Endothelial cell of umbilical vein (primary cell): ENCODE measurements at regions not wholly inside any gene's neighbourhood (a gene's known extent, or its start where the extent isn't known, plus 50 kb on each side); places are given as distances from the start of the nearest gene placed in this dataset.

Experiments used
- BruUV-seq: library from RNA; stranded (reverse); fragments of 400-500 nt; replicated peaks from 2 replicates; lab custom pipeline; 2021; lab: Mats Ljungman, UMichigan
- CTCF ChIA-PET: fragments of 300-600, 350-600 bp; sonication (Branson Sonifier 250); formaldehyde crosslinking; loops from one replicate; lab custom pipeline; 2021; ENCODE audit warnings: antibody characterized with exemption, inconsistent platforms; lab: Charles Lee
- POLR2A ChIA-PET: fragments of 300-600, 350-600 bp; sonication (Branson Sonifier 250); formaldehyde crosslinking; loops from one replicate; lab custom pipeline; 2021; ENCODE audit warnings: antibody characterized with exemption, inconsistent platforms; lab: Charles Lee
- DNase-seq: peaks from one replicate; pipeline ENCODE4 v3.0.0-alpha.2; 2011; ENCODE audit warnings: low read depth, low spot score
- FAIRE-seq: peaks from 2 replicates; lab custom pipeline; 2011; peaks lifted over from hg19 to GRCh38; lab: Jason Lieb, UNC
- H2AFZ ChIP-seq: 2 replicates; pipeline ENCODE4 v1.6.0; 2012; ENCODE audit warnings: low read depth, low read length, control low read depth, inconsistent platforms
- H3K27ac ChIP-seq: 2 replicates; pipeline ENCODE4 v1.5.1; 2011; ENCODE audit warnings: low read depth, mild to moderate bottlenecking, control low read depth, low read length, moderate library complexity; ENCODE audit not compliant: insufficient read depth
- H3K27me3 ChIP-seq, 2 experiments: 2 replicates each; pipeline versions ENCODE4 v1.6.0 to v1.6.1; 2011; ENCODE audit warnings: low read length in 2 of 2, mixed read lengths in 1 of 2; ENCODE audit not compliant: control insufficient read depth in 2 of 2, insufficient read depth in 2 of 2
- H3K36me3 ChIP-seq, 2 experiments: 2 replicates in 1 of 2; 3 replicates in 1 of 2; pipeline ENCODE4 v1.5.1; 2011; ENCODE audit warnings: low read length in 2 of 2, mild to moderate bottlenecking in 1 of 2, moderate library complexity in 1 of 2; ENCODE audit not compliant: control insufficient read depth in 2 of 2, insufficient read depth in 2 of 2; ENCODE audit errors: extremely low read depth in 1 of 2
- H3K4me1 ChIP-seq: 3 replicates; pipeline ENCODE4 v1.5.1; 2011; ENCODE audit warnings: mild to moderate bottlenecking, low read length; ENCODE audit not compliant: control insufficient read depth, insufficient read depth; ENCODE audit errors: extremely low read depth
- H3K4me2 ChIP-seq: 2 replicates; pipeline ENCODE4 v1.6.1; 2011; ENCODE audit warnings: low read length, control low read depth, mixed read lengths; ENCODE audit not compliant: insufficient read depth
- H3K4me3 ChIP-seq, 3 experiments: fragments of 200-600 bp in 1 of 3; sonication (generic), shearing (Covaris generic) in 1 of 3; replicated peaks in 1 of 3; 2 replicates each; pipeline ENCODE4 v1.5.1; 2011 to 2016; ENCODE audit warnings: control low read depth in 3 of 3, low read length in 3 of 3, mild to moderate bottlenecking in 2 of 3, inconsistent platforms in 1 of 3, low read depth in 1 of 3, moderate library complexity in 1 of 3; ENCODE audit not compliant: insufficient read depth in 1 of 3
- H3K79me2 ChIP-seq: 2 replicates; pipeline ENCODE4 v1.6.0; 2012; ENCODE audit warnings: low read length, inconsistent platforms; ENCODE audit not compliant: control insufficient read depth, insufficient read depth
- H3K9ac ChIP-seq: replicated peaks from 2 replicates; pipeline ENCODE3; 2011; ENCODE audit warnings: low read length, control low read depth; ENCODE audit not compliant: insufficient read depth; ENCODE audit errors: extremely low read depth
- H3K9me1 ChIP-seq: replicated peaks from 3 replicates; pipeline ENCODE4 v1.6.0; 2011; ENCODE audit warnings: mild to moderate bottlenecking, low read length; ENCODE audit not compliant: control insufficient read depth, insufficient read depth; ENCODE audit errors: extremely low read depth
- H3K9me3 ChIP-seq: replicated peaks from 2 replicates; pipeline ENCODE4 v1.5.1; 2012; ENCODE audit warnings: low read length, inconsistent platforms; ENCODE audit not compliant: control insufficient read depth, insufficient read depth
- H4K20me1 ChIP-seq: replicated peaks from 2 replicates; pipeline ENCODE3; 2011; ENCODE audit warnings: mild to moderate bottlenecking, low read length; ENCODE audit not compliant: control insufficient read depth, insufficient read depth; ENCODE audit errors: extremely low read depth
- EZH2 ChIP-seq: IDR thresholded peaks from 2 replicates; pipeline ENCODE4 v1.6.1; 2012; ENCODE audit warnings: borderline replicate concordance, low read depth, mild to moderate bottlenecking, moderate library complexity, low read length, inconsistent platforms; ENCODE audit not compliant: severe bottlenecking
- FOS ChIP-seq: IDR thresholded peaks from 2 replicates; pipeline ENCODE4 v1.6.1; 2011; ENCODE audit warnings: mild to moderate bottlenecking, low read length, moderate library complexity, borderline replicate concordance; ENCODE audit not compliant: insufficient read depth
- GATA2 ChIP-seq: IDR thresholded peaks from 2 replicates; pipeline ENCODE4 v1.7.0; 2011; ENCODE audit warnings: low read depth, mild to moderate bottlenecking, moderate library complexity, mixed read lengths, low read length; ENCODE audit not compliant: insufficient read length, insufficient read depth
- JUN ChIP-seq: IDR thresholded peaks from 2 replicates; pipeline ENCODE4 v1.6.1; 2011; ENCODE audit warnings: borderline replicate concordance, low read depth; ENCODE audit not compliant: insufficient read length, insufficient read depth
- MYC ChIP-seq: IDR thresholded peaks from one replicate; pipeline ENCODE4 v1.6.1; 2011; ENCODE audit warnings: mild to moderate bottlenecking, low read depth, low read length
- POLR2A ChIP-seq: IDR thresholded peaks from 2 replicates; pipeline ENCODE4 v1.6.1; 2012; ENCODE audit warnings: low read depth, mild to moderate bottlenecking, control low read depth, low read length
- POLR2AphosphoS5 ChIP-seq: IDR thresholded peaks from 2 replicates; pipeline ENCODE4 v1.6.1; 2012; ENCODE audit warnings: low read depth, mild to moderate bottlenecking, control low read depth, low read length, moderate library complexity; ENCODE audit not compliant: insufficient read depth
- dilution Hi-C: fragments of 300-500 bp; cut with MboI; formaldehyde crosslinking; loops from one replicate; pipeline ENCODE4 v1.15.0; 2019; ENCODE audit warnings: low sequenced_read_pairs; ENCODE audit not compliant: extremely low pct_ligation_motif_present
- intact Hi-C: fragments of 100-400 bp; cut with micrococcal nuclease; formaldehyde crosslinking; loops from one replicate; pipeline ENCODE4 v1.10.0; 2022
- TF ChIP-seq, protein P1 (sequence below): IDR thresholded peaks from 2 replicates; pipeline ENCODE4 v1.6.1; 2011; ENCODE audit not compliant: insufficient read depth, insufficient read length
- TF ChIP-seq, protein P2 (sequence below), 2 donors: IDR thresholded peaks; 1 replicate in 1 of 2; 2 replicates in 1 of 2; pipeline ENCODE4 v1.5.1; 2011; ENCODE audit warnings: low read length in 2 of 2, mild to moderate bottlenecking in 2 of 2, moderate library complexity in 2 of 2, control low read depth in 1 of 2, inconsistent platforms in 1 of 2, low read depth in 1 of 2; ENCODE audit not compliant: insufficient read depth in 1 of 2; ENCODE audit errors: extremely low read depth in 1 of 2

DNA sequence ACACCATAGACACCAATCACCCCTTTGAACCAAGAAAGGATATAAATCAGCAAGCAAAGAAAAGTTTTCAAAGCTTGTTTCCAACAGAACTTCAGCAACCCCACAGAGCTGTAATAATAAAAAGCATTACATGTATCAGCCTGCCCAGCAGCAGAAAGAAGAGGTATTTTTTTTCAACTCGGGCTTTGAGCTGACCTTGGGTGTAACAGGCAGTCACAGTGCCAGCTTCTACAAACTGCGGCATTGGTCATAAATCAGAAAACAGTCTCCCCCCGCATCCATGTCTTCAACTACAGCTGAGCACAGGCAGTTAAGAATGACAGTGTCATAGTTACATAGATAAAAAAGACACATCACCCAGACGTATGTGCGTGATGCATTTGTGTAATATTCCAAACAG lies 671.0 kb upstream of the SLITRK1 start:
- no peak overlapping the region for H2AFZ ChIP-seq
- H3K79me2 ChIP-seq = no peaks in the 10 kb centered on the region
- no peaks in the 10 kb centered on the region for H3K27me3 ChIP-seq
- CTCF ChIA-PET = no interaction called here
- no peak overlapping the region for H3K27ac ChIP-seq
- H3K4me3 ChIP-seq = no peak overlapping the region
- POLR2A ChIA-PET = no interaction called here
- H3K4me2 ChIP-seq = no peak overlapping the region
- DNase-seq (no peak), FAIRE-seq (no peak)
- intact Hi-C loops = no loop called here
- TF ChIP-seq POLR2A = no peak
- TF ChIP-seq, protein P1, sequence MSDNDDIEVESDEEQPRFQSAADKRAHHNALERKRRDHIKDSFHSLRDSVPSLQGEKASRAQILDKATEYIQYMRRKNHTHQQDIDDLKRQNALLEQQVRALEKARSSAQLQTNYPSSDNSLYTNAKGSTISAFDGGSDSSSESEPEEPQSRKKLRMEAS = no peak
- no peak for TF ChIP-seq MYC
- TF ChIP-seq EZH2 = no peak
- TF ChIP-seq, protein P2, sequence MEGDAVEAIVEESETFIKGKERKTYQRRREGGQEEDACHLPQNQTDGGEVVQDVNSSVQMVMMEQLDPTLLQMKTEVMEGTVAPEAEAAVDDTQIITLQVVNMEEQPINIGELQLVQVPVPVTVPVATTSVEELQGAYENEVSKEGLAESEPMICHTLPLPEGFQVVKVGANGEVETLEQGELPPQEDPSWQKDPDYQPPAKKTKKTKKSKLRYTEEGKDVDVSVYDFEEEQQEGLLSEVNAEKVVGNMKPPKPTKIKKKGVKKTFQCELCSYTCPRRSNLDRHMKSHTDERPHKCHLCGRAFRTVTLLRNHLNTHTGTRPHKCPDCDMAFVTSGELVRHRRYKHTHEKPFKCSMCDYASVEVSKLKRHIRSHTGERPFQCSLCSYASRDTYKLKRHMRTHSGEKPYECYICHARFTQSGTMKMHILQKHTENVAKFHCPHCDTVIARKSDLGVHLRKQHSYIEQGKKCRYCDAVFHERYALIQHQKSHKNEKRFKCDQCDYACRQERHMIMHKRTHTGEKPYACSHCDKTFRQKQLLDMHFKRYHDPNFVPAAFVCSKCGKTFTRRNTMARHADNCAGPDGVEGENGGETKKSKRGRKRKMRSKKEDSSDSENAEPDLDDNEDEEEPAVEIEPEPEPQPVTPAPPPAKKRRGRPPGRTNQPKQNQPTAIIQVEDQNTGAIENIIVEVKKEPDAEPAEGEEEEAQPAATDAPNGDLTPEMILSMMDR (IDR thresholded peaks at IDR 0.05; ENCODE audit: extremely low read depth in 1 of 2, insufficient read depth in 1 of 2, low read depth in 1 of 2, low read length in 2 of 2) = no peak
- TF ChIP-seq POLR2AphosphoS5 = no peak
- TF ChIP-seq JUN = no peak
- no peak for TF ChIP-seq GATA2
- no peak for TF ChIP-seq FOS
- H3K4me1 ChIP-seq = no peaks in the 10 kb centered on the region
- dilution Hi-C loops = no loop called here
- H3K36me3 ChIP-seq = no peaks in the 10 kb centered on the region
- H3K9me3 ChIP-seq = no peaks in the 10 kb centered on the region
- BruUV-seq = no TSS peak
- no peak overlapping the region for H3K9ac ChIP-seq
- H3K9me1 ChIP-seq = no peaks in the 10 kb centered on the region
- no peaks in the 10 kb centered on the region for H4K20me1 ChIP-seq
